PFSK-1 (cell line): ENCODE measurements at regions not wholly inside any gene's neighbourhood (a gene's known extent, or its start where the extent isn't known, plus 50 kb on each side); places are given as distances from the start of the nearest gene placed in this dataset.

Experiments
- FOXP2 ChIP-seq: optimal IDR thresholded peaks from 2 replicates; pipeline ENCODE3; 2011; ENCODE audit warnings: borderline replicate concordance, control low read depth, inconsistent platforms; ENCODE audit not compliant: insufficient read depth; ENCODE audit errors: extremely low read length, extremely low read depth
- POLR2AphosphoS5 ChIP-seq: IDR thresholded peaks from 2 replicates; pipeline ENCODE4 v1.6.1; 2012; ENCODE audit warnings: low read depth, mild to moderate bottlenecking, control low read depth, low read length, moderate library complexity
- SIN3A ChIP-seq: IDR thresholded peaks from 2 replicates; pipeline ENCODE4 v1.6.1; 2012; ENCODE audit warnings: mild to moderate bottlenecking, low read length, moderate library complexity, borderline replicate concordance; ENCODE audit not compliant: insufficient read depth
- TAF1 ChIP-seq: IDR thresholded peaks from 2 replicates; pipeline ENCODE4 v1.6.1; 2012; ENCODE audit warnings: low read length, control low read depth, borderline replicate concordance; ENCODE audit not compliant: insufficient read depth
- TF ChIP-seq, protein P1 (sequence below), 2 experiments: IDR thresholded peaks; 2 replicates each; pipeline versions ENCODE4 v1.6.1 to v1.8.0; 2011 to 2012; ENCODE audit warnings: low read depth in 2 of 2, low read length in 2 of 2, control low read depth in 1 of 2, inconsistent platforms in 1 of 2, mild to moderate bottlenecking in 1 of 2, moderate library complexity in 1 of 2; ENCODE audit not compliant: insufficient read depth in 1 of 2

DNA sequence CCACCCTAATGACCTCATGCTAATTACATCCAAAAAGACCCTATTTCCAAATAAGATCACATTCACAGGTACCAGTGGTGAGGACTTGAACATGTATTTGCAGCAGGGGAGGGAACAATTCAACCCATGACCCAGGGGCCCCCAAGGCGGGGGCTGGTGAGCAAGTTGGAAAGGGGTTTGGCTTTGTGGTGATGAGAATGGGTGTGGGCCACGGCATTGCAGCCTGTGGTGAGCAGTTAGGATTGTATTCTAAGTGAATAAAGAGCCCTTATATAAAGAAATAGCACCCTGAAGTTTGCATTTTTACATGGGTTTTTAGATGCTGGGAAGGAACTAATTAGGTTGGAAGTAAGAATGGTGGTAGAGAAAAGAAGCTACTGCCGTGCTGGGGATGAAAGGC lies 694.2 kb downstream of the EFNB2 start:
- TF ChIP-seq FOXP2 (no peak), SIN3A (no peak), TAF1 (no peak), POLR2AphosphoS5 (no peak)
- TF ChIP-seq, protein P1, sequence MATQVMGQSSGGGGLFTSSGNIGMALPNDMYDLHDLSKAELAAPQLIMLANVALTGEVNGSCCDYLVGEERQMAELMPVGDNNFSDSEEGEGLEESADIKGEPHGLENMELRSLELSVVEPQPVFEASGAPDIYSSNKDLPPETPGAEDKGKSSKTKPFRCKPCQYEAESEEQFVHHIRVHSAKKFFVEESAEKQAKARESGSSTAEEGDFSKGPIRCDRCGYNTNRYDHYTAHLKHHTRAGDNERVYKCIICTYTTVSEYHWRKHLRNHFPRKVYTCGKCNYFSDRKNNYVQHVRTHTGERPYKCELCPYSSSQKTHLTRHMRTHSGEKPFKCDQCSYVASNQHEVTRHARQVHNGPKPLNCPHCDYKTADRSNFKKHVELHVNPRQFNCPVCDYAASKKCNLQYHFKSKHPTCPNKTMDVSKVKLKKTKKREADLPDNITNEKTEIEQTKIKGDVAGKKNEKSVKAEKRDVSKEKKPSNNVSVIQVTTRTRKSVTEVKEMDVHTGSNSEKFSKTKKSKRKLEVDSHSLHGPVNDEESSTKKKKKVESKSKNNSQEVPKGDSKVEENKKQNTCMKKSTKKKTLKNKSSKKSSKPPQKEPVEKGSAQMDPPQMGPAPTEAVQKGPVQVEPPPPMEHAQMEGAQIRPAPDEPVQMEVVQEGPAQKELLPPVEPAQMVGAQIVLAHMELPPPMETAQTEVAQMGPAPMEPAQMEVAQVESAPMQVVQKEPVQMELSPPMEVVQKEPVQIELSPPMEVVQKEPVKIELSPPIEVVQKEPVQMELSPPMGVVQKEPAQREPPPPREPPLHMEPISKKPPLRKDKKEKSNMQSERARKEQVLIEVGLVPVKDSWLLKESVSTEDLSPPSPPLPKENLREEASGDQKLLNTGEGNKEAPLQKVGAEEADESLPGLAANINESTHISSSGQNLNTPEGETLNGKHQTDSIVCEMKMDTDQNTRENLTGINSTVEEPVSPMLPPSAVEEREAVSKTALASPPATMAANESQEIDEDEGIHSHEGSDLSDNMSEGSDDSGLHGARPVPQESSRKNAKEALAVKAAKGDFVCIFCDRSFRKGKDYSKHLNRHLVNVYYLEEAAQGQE (IDR thresholded peaks at IDR 0.05; ENCODE audit: insufficient read depth in 1 of 2, low read depth in 2 of 2, low read length in 2 of 2): no peak

DNA sequence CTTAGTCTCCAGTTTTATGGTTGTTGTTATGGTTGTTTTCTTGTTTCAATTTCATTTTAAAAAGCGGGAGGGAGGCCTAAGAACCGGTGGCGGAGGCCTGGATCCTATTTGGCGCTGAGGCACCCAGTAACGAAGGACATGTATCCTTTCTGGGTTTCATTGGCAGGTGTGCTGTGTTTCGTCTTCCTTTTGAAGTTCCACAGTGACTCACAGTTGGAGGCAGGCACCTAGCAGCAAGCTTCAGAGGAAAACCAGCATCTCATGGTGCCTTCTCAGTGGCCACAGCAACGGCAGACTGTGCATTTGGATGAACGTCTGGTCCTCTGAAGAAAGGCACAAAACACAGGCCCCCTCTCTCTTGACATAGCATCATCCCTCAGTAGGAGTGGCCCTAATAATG lies 697.2 kb downstream of the EFNB2 start:
- TF ChIP-seq, protein P1 (IDR thresholded peaks at IDR 0.05; ENCODE audit: insufficient read depth in 1 of 2, low read depth in 2 of 2, low read length in 2 of 2): no peak

DNA sequence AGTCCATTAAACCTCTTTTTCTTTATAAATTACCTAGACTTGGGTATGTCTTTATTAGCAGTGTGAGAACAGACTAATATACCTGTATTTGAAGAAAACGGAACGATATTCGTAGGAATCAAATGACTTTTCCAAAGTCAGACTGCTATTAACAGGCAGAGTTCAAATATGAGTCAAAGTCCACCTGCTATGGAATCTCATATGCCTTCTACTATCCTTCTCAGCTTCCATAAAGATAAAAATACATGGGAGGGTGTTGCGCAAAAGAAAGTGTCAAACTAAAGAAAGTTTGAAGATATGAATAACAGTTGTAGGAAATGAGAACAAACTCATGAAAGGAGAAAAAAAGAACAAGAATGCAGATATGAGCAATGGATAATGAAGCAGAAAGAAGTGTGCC lies 704.6 kb downstream of the EFNB2 start:
- no peak for TF ChIP-seq FOXP2
- TF ChIP-seq, protein P1 (IDR thresholded peaks at IDR 0.05; ENCODE audit: insufficient read depth in 1 of 2, low read depth in 2 of 2, low read length in 2 of 2): no peak

DNA sequence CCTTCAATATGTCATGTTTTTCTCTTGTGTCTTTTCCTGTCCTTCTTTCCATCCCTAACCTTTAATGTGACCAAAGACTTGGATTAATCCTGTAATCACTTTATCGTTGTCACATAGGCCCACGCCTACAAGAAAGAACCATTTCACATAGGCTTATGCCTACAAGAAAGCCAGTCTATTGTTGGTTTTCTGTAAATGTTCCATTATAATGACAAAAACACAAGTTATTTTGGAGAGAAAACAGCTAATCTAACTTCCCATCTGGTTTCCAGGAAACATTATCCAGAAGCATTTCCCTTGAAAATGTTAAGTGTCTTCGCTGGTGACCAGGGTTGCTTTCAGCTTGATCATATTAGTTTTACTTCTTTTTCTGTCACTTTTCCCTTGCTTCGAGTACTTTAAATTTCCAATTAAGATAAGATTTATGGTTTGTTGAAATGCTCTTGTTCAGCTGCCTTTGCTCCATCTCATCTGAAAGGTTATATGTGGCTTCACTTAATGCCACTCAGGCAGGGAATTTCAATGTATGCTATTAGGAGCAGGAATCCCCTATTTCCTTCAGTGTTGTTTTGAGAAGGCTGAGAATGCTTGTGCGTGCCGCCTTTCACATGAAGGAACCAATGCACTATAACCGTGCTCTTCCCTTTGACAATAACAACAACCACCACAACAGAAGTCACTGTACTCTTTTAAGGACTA lies 708.2 kb downstream of the EFNB2 start:
- TF ChIP-seq, protein P1 (IDR thresholded peaks at IDR 0.05; ENCODE audit: insufficient read depth in 1 of 2, low read depth in 2 of 2, low read length in 2 of 2): no peak
- TF ChIP-seq FOXP2 (no peak), TAF1 (no peak), POLR2AphosphoS5 (no peak), SIN3A (no peak)

DNA sequence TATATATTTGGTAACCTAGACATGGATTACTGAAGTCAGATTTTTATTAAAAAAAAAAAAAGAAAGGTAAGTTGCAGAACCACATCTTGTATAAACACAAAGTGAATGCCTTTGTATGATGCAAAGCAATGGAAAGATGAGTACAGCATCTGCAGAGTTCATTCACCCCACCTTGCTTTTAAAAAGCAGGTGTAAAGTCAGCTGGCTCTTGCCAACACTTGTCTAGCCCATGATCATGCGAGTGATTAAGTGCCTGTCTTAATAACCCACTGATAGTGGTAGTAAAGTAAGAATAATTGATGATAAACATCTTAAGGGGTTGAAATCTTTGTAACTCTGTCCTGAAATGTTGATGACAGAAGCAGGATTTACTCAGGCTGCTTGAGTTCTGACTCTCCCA lies 710.4 kb downstream of the EFNB2 start:
- TF ChIP-seq FOXP2: no peak
- no peak for TF ChIP-seq POLR2AphosphoS5
- no peak for TF ChIP-seq TAF1
- TF ChIP-seq, protein P1 (IDR thresholded peaks at IDR 0.05; ENCODE audit: insufficient read depth in 1 of 2, low read depth in 2 of 2, low read length in 2 of 2): no peak
- no peak for TF ChIP-seq SIN3A
